Prostate gland (tissue), 2 donors: ENCODE measurements at regions not wholly inside any gene's neighbourhood (a gene's known extent, or its start where the extent isn't known, plus 50 kb on each side); places are given as distances from the start of the nearest gene placed in this dataset.

ENCODE experiments used
- DNase-seq: peaks from one replicate; pipeline ENCODE4 v3.0.0-alpha.2; 2019; ENCODE audit warnings: low spot score
- H3K27ac ChIP-seq, 2 donors: fragments of 200-600 bp; sonication (generic); 2 replicates each; pipeline ENCODE4 v1.5.1; 2017 to 2019
- H3K27me3 ChIP-seq: fragments of 200-600 bp; sonication (generic); replicated peaks from 2 replicates; pipeline ENCODE4 v1.5.1; 2019; ENCODE audit not compliant: insufficient read depth
- H3K36me3 ChIP-seq, 2 donors: fragments of 200-600 bp; sonication (generic); 1 replicate in 1 of 2; 2 replicates in 1 of 2; pipeline versions ENCODE4 v1.5.1 to v1.8.1; 2017 to 2019
- H3K4me1 ChIP-seq: fragments of 200-600 bp; sonication (generic); replicated peaks from 2 replicates; pipeline ENCODE4 v1.5.1; 2019
- H3K4me3 ChIP-seq, 2 donors: fragments of 200-600 bp; sonication (generic); 2 replicates each; pipeline ENCODE4 v1.5.1; 2017 to 2019
- H3K9me3 ChIP-seq: fragments of 200-600 bp; sonication (generic); 2 replicates; pipeline ENCODE4 v1.5.1; 2017
- POLR2A ChIP-seq: fragments of 450-650 bp; IDR thresholded peaks from one replicate; pipeline ENCODE4 v1.6.1; 2016; ENCODE audit warnings: antibody characterized with exemption, mild to moderate bottlenecking
- POLR2AphosphoS5 ChIP-seq: sonication (generic); formaldehyde crosslinking; IDR thresholded peaks from one replicate; pipeline ENCODE4 v1.6.1; 2017; ENCODE audit warnings: antibody characterized with exemption
- WGBS: methylation state at CpG from one replicate; pipeline ENCODE4 v1.1.5; 2018; 5-methylcytosine and 5-hydroxymethylcytosine counted together
- intact Hi-C: fragments of 100-400 bp; cut with DNase I; formaldehyde crosslinking; loops from one replicate; pipeline ENCODE4 v1.14.2; 2022
- TF ChIP-seq, protein P1 (sequence below), 4 experiments: fragments of 200-600 bp in 2 of 4; fragments of 450-650 bp in 2 of 4; sonication (generic) in 2 of 4; IDR thresholded peaks; 1 replicate in 3 of 4; 2 replicates in 1 of 4; pipeline ENCODE4 v1.5.1; 2016 to 2019; ENCODE audit warnings: antibody characterized with exemption in 4 of 4, mild to moderate bottlenecking in 2 of 4, moderate library complexity in 2 of 4

DNA sequence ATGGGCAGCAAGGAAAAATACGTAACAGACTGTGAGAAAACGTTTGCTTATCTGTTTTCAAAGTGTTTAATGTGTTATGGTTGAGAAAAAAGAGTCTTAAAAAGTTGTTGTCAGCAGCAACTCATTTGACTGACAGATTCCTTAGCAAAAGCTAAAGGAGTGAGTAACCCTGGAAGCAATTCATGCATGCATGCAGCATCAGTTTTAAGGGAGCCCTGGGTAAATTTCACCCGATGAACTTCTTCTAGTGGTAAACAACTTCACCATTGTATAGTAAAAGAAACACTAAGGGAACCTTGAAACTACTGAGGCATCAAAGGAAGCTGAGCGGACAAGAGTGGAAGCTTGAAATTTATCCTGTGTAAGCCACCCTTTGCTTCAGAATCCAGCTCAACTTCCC is 583.2 kb upstream of the INTU start:
- H3K4me3 ChIP-seq = no peak overlapping the region
- 67% methylated on average over 4 of the region's 4 CpGs for WGBS
- TF ChIP-seq, protein P1, sequence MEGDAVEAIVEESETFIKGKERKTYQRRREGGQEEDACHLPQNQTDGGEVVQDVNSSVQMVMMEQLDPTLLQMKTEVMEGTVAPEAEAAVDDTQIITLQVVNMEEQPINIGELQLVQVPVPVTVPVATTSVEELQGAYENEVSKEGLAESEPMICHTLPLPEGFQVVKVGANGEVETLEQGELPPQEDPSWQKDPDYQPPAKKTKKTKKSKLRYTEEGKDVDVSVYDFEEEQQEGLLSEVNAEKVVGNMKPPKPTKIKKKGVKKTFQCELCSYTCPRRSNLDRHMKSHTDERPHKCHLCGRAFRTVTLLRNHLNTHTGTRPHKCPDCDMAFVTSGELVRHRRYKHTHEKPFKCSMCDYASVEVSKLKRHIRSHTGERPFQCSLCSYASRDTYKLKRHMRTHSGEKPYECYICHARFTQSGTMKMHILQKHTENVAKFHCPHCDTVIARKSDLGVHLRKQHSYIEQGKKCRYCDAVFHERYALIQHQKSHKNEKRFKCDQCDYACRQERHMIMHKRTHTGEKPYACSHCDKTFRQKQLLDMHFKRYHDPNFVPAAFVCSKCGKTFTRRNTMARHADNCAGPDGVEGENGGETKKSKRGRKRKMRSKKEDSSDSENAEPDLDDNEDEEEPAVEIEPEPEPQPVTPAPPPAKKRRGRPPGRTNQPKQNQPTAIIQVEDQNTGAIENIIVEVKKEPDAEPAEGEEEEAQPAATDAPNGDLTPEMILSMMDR (IDR thresholded peaks at IDR 0.05) = no peak
- no peak for TF ChIP-seq POLR2AphosphoS5
- no peak for TF ChIP-seq POLR2A
- H3K36me3 ChIP-seq = no peaks in the 10 kb centered on the region
- no peak for DNase-seq
- H3K27ac ChIP-seq = no peak overlapping the region
- no peaks in the 10 kb centered on the region for H3K4me1 ChIP-seq
- no peaks in the 10 kb centered on the region for H3K9me3 ChIP-seq
- intact Hi-C loops = no loop called here
- H3K27me3 ChIP-seq = no peaks in the 10 kb centered on the region

DNA sequence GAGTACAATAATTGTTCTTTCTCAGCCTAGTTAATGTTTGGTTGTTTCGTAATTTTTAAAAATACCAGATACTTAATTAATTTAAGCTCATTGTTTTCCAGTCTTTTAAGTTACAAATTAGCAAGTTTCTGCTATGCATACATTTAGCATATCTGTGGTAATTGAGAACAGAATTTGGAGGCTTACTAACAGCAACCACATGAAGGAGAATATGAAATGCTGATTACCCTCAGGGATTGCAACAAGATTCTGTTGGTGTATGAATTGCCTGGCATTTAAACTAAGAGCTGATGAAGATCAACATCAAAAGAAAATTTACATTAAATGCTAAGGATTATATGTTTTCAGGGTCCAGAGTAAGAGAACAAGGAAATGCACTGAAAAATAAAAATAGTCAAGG is 580.0 kb upstream of the INTU start:
- WGBS = 95% methylated on average over 1 of the region's 1 CpG
- intact Hi-C loops = no loop called here
- TF ChIP-seq POLR2A = no peak

DNA sequence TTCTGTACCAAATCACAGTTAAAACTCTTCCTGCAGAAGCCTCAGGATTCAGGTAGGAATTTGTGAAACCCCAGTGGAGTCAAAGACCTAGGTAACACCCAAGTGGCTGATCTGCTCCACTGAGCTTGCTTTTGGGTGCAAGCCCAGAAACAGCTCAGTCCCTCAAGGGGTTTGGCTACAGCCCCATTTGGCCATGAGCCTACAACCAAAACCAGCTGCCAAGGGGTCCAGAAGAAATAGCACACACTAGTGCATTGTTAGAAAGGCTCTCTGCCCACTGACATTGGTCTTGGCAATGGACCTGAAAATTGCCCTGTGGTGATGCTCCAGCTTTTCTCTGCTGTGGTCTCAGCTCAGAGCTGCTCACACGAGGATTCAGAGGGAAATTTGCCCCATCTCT is 577.4 kb upstream of the INTU start:
- Histone ChIP-seq H3K4me1 (no peaks in the 10 kb centered on the region), H3K9me3 (no peaks in the 10 kb centered on the region), H3K27ac (no peak overlapping the region), H3K27me3 (no peaks in the 10 kb centered on the region), H3K36me3 (no peaks in the 10 kb centered on the region), H3K4me3 (no peak overlapping the region)
- 60% methylated on average over 1 of the region's 1 CpG for WGBS
- intact Hi-C loops = no loop called here
- TF ChIP-seq, protein P1 (IDR thresholded peaks at IDR 0.05) = no peak
- TF ChIP-seq POLR2A (no peak), POLR2AphosphoS5 (no peak)
- DNase-seq = no peak

More for the DNA sequence above, 580.0 kb upstream of the INTU start:
- Histone ChIP-seq H3K4me3 (no peak overlapping the region), H3K4me1 (no peaks in the 10 kb centered on the region), H3K9me3 (no peaks in the 10 kb centered on the region), H3K36me3 (no peaks in the 10 kb centered on the region), H3K27me3 (no peaks in the 10 kb centered on the region), H3K27ac (no peak overlapping the region)
- no peak for DNase-seq

DNA sequence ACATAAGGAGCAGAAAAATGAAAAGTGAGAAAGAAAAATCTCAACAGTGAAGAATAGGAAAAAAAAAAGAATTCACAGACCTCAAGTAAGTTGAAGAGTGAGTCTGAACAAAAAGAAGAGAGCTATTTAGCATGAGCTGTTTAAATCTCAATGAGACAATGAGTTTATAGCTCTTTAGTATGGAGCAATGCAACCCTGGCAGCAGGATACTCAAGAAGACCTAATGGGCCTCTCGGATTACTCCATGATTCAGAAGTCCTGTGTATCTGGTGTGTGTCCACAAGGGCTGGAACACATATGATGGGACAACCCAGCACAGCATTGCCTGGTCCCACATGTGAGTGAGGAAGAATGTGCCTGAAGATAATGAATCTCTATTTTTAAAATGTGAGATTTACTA is 563.1 kb upstream of the INTU start:
- no peak for TF ChIP-seq POLR2AphosphoS5
- no peak for TF ChIP-seq POLR2A
- TF ChIP-seq, protein P1 (IDR thresholded peaks at IDR 0.05) = no peak
- DNase-seq = no peak
- no peaks in the 10 kb centered on the region for H3K4me1 ChIP-seq
- no peaks in the 10 kb centered on the region for H3K9me3 ChIP-seq
- H3K27ac ChIP-seq = no peak overlapping the region
- no peaks in the 10 kb centered on the region for H3K36me3 ChIP-seq
- no peaks in the 10 kb centered on the region for H3K27me3 ChIP-seq
- H3K4me3 ChIP-seq = no peak overlapping the region
- WGBS = 86% methylated on average over 1 of the region's 1 CpG
- intact Hi-C loops = no loop called here

GRCh38 chr4:127071443-127071842 is 561.3 kb upstream of the INTU start:
- intact Hi-C loops = no loop called here
- H3K9me3 ChIP-seq = no peaks in the 10 kb centered on the region
- no peak overlapping the region for H3K4me3 ChIP-seq
- TF ChIP-seq, protein P1 (IDR thresholded peaks at IDR 0.05) = no peak
- no peak for TF ChIP-seq POLR2A
- TF ChIP-seq POLR2AphosphoS5 = no peak
- no peaks in the 10 kb centered on the region for H3K36me3 ChIP-seq
- no peaks in the 10 kb centered on the region for H3K4me1 ChIP-seq
- 71% methylated on average over 1 of the region's 1 CpG for WGBS
- no peak overlapping the region for H3K27ac ChIP-seq
- DNase-seq = no peak
- H3K27me3 ChIP-seq = no peaks in the 10 kb centered on the region
